Hepatocyte (in vitro differentiated cells): ENCODE measurements at regions not wholly inside any gene's neighbourhood (a gene's known extent, or its start where the extent isn't known, plus 50 kb on each side); places are given as distances from the start of the nearest gene placed in this dataset.

Source experiments
- CTCF ChIP-seq: fragments of 200-600 bp; sonication (generic); IDR thresholded peaks from 2 replicates; pipeline ENCODE4 v1.5.1; 2016; ENCODE audit warnings: antibody characterized with exemption, mild to moderate bottlenecking; ENCODE audit not compliant: poor library complexity
- EZH2 ChIP-seq: fragments of 200-600 bp; sonication (generic); IDR thresholded peaks from 2 replicates; pipeline ENCODE4 v1.6.1; 2016; ENCODE audit warnings: antibody characterized with exemption, mild to moderate bottlenecking, borderline replicate concordance

DNA sequence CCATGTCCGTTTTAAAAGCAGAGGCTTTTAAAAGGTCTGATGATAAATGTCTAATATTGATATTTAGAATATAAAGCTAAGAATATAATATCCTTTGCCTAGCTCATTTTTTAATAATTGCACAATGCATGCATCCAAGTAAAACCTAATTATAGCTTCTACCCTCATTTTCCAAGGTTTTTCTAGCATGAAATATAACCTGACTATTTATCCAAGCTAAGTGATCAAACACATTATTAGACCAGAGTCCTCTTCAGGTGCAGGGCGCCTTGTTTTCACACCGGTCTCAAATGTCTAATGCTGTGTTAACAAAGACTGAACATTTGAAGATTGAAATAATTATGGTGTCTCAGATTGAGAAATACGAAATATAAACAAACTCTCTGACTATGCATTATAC lies 648.9 kb upstream of the CXADR start:
- no peak for TF ChIP-seq CTCF
- no peak for TF ChIP-seq EZH2
